T-helper 17 cell (primary cell): ENCODE measurements at regions not wholly inside any gene's neighbourhood (a gene's known extent, or its start where the extent isn't known, plus 50 kb on each side); places are given as distances from the start of the nearest gene placed in this dataset.

Source experiments
- ATAC-seq: fragments of 150-1000 bp; cut with Tn5 transposase; 2 replicates; pipeline ENCODE4 v1.10.0; 2021; ENCODE audit warnings: mild to moderate bottlenecking, moderate library complexity
- DNase-seq, 3 donors: peaks; one replicate each; pipeline versions ENCODE4 v3.0.0 to v3.0.0-alpha.2; 2020 to 2021
- H3K9me3 ChIP-seq: one replicate; pipeline ENCODE4 v1.7.0; 2013; ENCODE audit warnings: low read length, mild to moderate bottlenecking; ENCODE audit not compliant: control insufficient read depth, poor library complexity, severe bottlenecking
- H3K27ac Mint-ChIP-seq: one replicate; pipeline ENCODE4 v1.8.0; 2022; ENCODE audit warnings: mild to moderate bottlenecking, moderate library complexity, mixed read lengths
- H3K27me3 Mint-ChIP-seq: one replicate; pipeline ENCODE4 v1.8.0; 2022; ENCODE audit warnings: mixed read lengths
- H3K36me3 Mint-ChIP-seq: one replicate; pipeline ENCODE4 v1.8.0; 2022; ENCODE audit warnings: low read depth, mixed read lengths
- H3K4me1 Mint-ChIP-seq: one replicate; pipeline ENCODE4 v1.8.0; 2022; ENCODE audit warnings: mild to moderate bottlenecking, mixed read lengths
- H3K4me3 Mint-ChIP-seq: one replicate; pipeline ENCODE4 v1.8.0; 2022; ENCODE audit warnings: mild to moderate bottlenecking, moderate library complexity, mixed read lengths

GRCh38 chr18:47737956-47738355 is 192.5 kb downstream of the SMAD2 start:
- ATAC-seq = no peak

GRCh38 chr18:47737198-47737830 is 193.1 kb downstream of the SMAD2 start:
- H3K36me3 Mint-ChIP-seq = peaks cover 5% of the 10 kb centered on the region
- no peak for ATAC-seq
- peaks cover 55% of the 10 kb centered on the region for H3K27me3 Mint-ChIP-seq
- no peaks in the 10 kb centered on the region for H3K4me1 Mint-ChIP-seq
- no peaks in the 10 kb centered on the region for H3K9me3 ChIP-seq
- H3K4me3 Mint-ChIP-seq = no peak overlapping the region
- no peak overlapping the region for H3K27ac Mint-ChIP-seq
- no peak for DNase-seq

More at GRCh38 chr18:47737956-47738355, 192.5 kb downstream of the SMAD2 start:
- Mint-ChIP-seq H3K36me3 (peaks cover 5% of the 10 kb centered on the region), H3K27me3 (peaks cover 48% of the 10 kb centered on the region), H3K4me3 (no peak overlapping the region), H3K4me1 (no peaks in the 10 kb centered on the region), H3K27ac (no peak overlapping the region)
- H3K9me3 ChIP-seq = no peaks in the 10 kb centered on the region
- no peak for DNase-seq

- ATAC-seq (no peak), DNase-seq (no peak)
- Mint-ChIP-seq H3K27me3 (peaks cover 62% of the 10 kb centered on the region), H3K4me1 (no peaks in the 10 kb centered on the region), H3K27ac (no peak overlapping the region), H3K4me3 (no peak overlapping the region), H3K36me3 (peaks cover 5% of the 10 kb centered on the region)
- H3K9me3 ChIP-seq = no peaks in the 10 kb centered on the region
Measured at GRCh38 chr18:47736376-47737140, 193.9 kb downstream of the SMAD2 start.

- no peak for ATAC-seq
- H3K4me1 Mint-ChIP-seq = no peaks in the 10 kb centered on the region
Measured at GRCh38 chr18:47735041-47735702, 195.3 kb downstream of the SMAD2 start.

GRCh38 chr18:47731276-47731675 is 199.2 kb downstream of the SMAD2 start:
- Mint-ChIP-seq H3K27me3 (peaks cover 88% of the 10 kb centered on the region), H3K36me3 (no peaks in the 10 kb centered on the region), H3K27ac (no peak overlapping the region), H3K4me3 (no peak overlapping the region), H3K4me1 (peaks cover 2% of the 10 kb centered on the region)
- ATAC-seq (no peak), DNase-seq (no peak)
- H3K9me3 ChIP-seq = no peaks in the 10 kb centered on the region

More at GRCh38 chr18:47735041-47735702, 195.3 kb downstream of the SMAD2 start:
- Mint-ChIP-seq H3K4me3 (no peak overlapping the region), H3K27ac (no peak overlapping the region), H3K27me3 (peaks cover 76% of the 10 kb centered on the region), H3K36me3 (peaks cover 5% of the 10 kb centered on the region)
- H3K9me3 ChIP-seq = no peaks in the 10 kb centered on the region
- no peak for DNase-seq

- no peak for ATAC-seq
- Mint-ChIP-seq H3K27me3 (peaks cover 83% of the 10 kb centered on the region), H3K4me3 (no peak overlapping the region), H3K4me1 (peaks cover 2% of the 10 kb centered on the region), H3K36me3 (no peaks in the 10 kb centered on the region), H3K27ac (peak overlapping the region; percentile 41)
- H3K9me3 ChIP-seq = no peaks in the 10 kb centered on the region
- DNase-seq = no peak
Measured at GRCh38 chr18:47730795-47731194, 199.7 kb downstream of the SMAD2 start.

- DNase-seq = no peak
- no peaks in the 10 kb centered on the region for H3K9me3 ChIP-seq
- Mint-ChIP-seq H3K4me1 (peaks cover 2% of the 10 kb centered on the region), H3K36me3 (no peaks in the 10 kb centered on the region), H3K4me3 (no peak overlapping the region), H3K27ac (no peak overlapping the region), H3K27me3 (peaks cover 79% of the 10 kb centered on the region)
- ATAC-seq = no peak
Measured at GRCh38 chr18:47729356-47729755, 201.1 kb downstream of the SMAD2 start.

- no peak for ATAC-seq
- Mint-ChIP-seq H3K27ac (no peak overlapping the region), H3K4me1 (peaks cover 2% of the 10 kb centered on the region)
Measured at GRCh38 chr18:47728921-47729320, 201.5 kb downstream of the SMAD2 start.

GRCh38 chr18:47727409-47727808 is 203.1 kb downstream of the SMAD2 start:
- H3K27me3 Mint-ChIP-seq = peaks cover 69% of the 10 kb centered on the region
- no peaks in the 10 kb centered on the region for H3K9me3 ChIP-seq
- H3K27ac Mint-ChIP-seq = no peak overlapping the region
- no peaks in the 10 kb centered on the region for H3K36me3 Mint-ChIP-seq
- peaks cover 2% of the 10 kb centered on the region for H3K4me1 Mint-ChIP-seq
- H3K4me3 Mint-ChIP-seq = no peak overlapping the region
- DNase-seq (no peak), ATAC-seq (no peak)

More at GRCh38 chr18:47728921-47729320, 201.5 kb downstream of the SMAD2 start:
- no peak for DNase-seq
- H3K36me3 Mint-ChIP-seq = no peaks in the 10 kb centered on the region
- H3K4me3 Mint-ChIP-seq = no peak overlapping the region
- peaks cover 79% of the 10 kb centered on the region for H3K27me3 Mint-ChIP-seq
- no peaks in the 10 kb centered on the region for H3K9me3 ChIP-seq

- ATAC-seq = no peak
Measured at GRCh38 chr18:47726550-47726949, 203.9 kb downstream of the SMAD2 start.

GRCh38 chr18:47725656-47726055 is 204.8 kb downstream of the SMAD2 start:
- Mint-ChIP-seq H3K27ac (no peak overlapping the region), H3K27me3 (peaks cover 52% of the 10 kb centered on the region), H3K36me3 (no peaks in the 10 kb centered on the region), H3K4me1 (peaks cover 2% of the 10 kb centered on the region), H3K4me3 (no peak overlapping the region)
- no peak for DNase-seq
- no peaks in the 10 kb centered on the region for H3K9me3 ChIP-seq
- ATAC-seq = no peak

More at GRCh38 chr18:47726550-47726949, 203.9 kb downstream of the SMAD2 start:
- Mint-ChIP-seq H3K4me3 (no peak overlapping the region), H3K36me3 (no peaks in the 10 kb centered on the region), H3K27ac (no peak overlapping the region), H3K4me1 (peaks cover 2% of the 10 kb centered on the region), H3K27me3 (peaks cover 61% of the 10 kb centered on the region)
- H3K9me3 ChIP-seq = no peaks in the 10 kb centered on the region
- DNase-seq = no peak

GRCh38 chr18:47724186-47724975 is 206.1 kb downstream of the SMAD2 start:
- H3K4me3 Mint-ChIP-seq = no peak overlapping the region
- no peak for DNase-seq
- no peaks in the 10 kb centered on the region for H3K4me1 Mint-ChIP-seq

GRCh38 chr18:47721876-47722275 is 208.6 kb downstream of the SMAD2 start:
- Mint-ChIP-seq H3K36me3 (no peaks in the 10 kb centered on the region), H3K4me1 (peaks cover 2% of the 10 kb centered on the region), H3K27me3 (peaks cover 41% of the 10 kb centered on the region), H3K27ac (no peak overlapping the region), H3K4me3 (no peak overlapping the region)
- H3K9me3 ChIP-seq = no peaks in the 10 kb centered on the region
- ATAC-seq (no peak), DNase-seq (no peak)

More at GRCh38 chr18:47724186-47724975, 206.1 kb downstream of the SMAD2 start:
- ATAC-seq = no peak
- H3K9me3 ChIP-seq = no peaks in the 10 kb centered on the region
- Mint-ChIP-seq H3K27me3 (peaks cover 47% of the 10 kb centered on the region), H3K27ac (no peak overlapping the region), H3K36me3 (no peaks in the 10 kb centered on the region)
